H1 (cell line): ENCODE measurements at regions not wholly inside any gene's neighbourhood (a gene's known extent, or its start where the extent isn't known, plus 50 kb on each side); places are given as distances from the start of the nearest gene placed in this dataset.

ENCODE experiments used
- CTCF ChIA-PET: fragments of 300-600 bp; sonication (Branson Sonifier 250); formaldehyde crosslinking; loops from one replicate; lab custom pipeline; 2021; ENCODE audit not compliant: partially characterized antibody; lab: Charles Lee
- POLR2A ChIA-PET: fragments of 300-600 bp; sonication (Branson Sonifier 250); formaldehyde crosslinking; loops from one replicate; lab custom pipeline; 2021; ENCODE audit warnings: inconsistent platforms; ENCODE audit not compliant: partially characterized antibody; lab: Charles Lee
- DNase-seq, 2 experiments: peaks; one replicate each; pipeline versions ENCODE4 v3.0.0 to v3.0.0-alpha.2; 2010 to 2022; ENCODE audit warnings: low spot score in 2 of 2, low read depth in 1 of 2, mixed read lengths in 1 of 2
- FAIRE-seq: peaks from 2 replicates; lab custom pipeline; 2011; peaks lifted over from hg19 to GRCh38; lab: Jason Lieb, UNC
- H2AFZ ChIP-seq: 2 replicates; pipeline ENCODE4 v1.8.1; 2012; ENCODE audit warnings: low read length, inconsistent platforms
- H2AK5ac ChIP-seq: 2 replicates; pipeline ENCODE4 v1.6.1; 2013; ENCODE audit warnings: low read depth, low read length
- H2BK120ac ChIP-seq: replicated peaks from 2 replicates; pipeline ENCODE3; 2013; ENCODE audit warnings: low read depth, low read length, inconsistent platforms
- H2BK12ac ChIP-seq: 2 replicates; pipeline ENCODE4 v1.6.1; 2013; ENCODE audit warnings: low read depth, low read length
- H2BK15ac ChIP-seq: 2 replicates; pipeline ENCODE4 v1.6.1; 2013; ENCODE audit warnings: low read length
- H2BK20ac ChIP-seq: 2 replicates; pipeline ENCODE4 v1.6.1; 2013; ENCODE audit warnings: low read length
- H2BK5ac ChIP-seq: 2 replicates; pipeline ENCODE4 v1.6.1; 2013; ENCODE audit warnings: low read depth, low read length
- H3K14ac ChIP-seq: 2 replicates; pipeline ENCODE4 v1.6.1; 2013; ENCODE audit warnings: inconsistent platforms; ENCODE audit not compliant: insufficient read length
- H3K18ac ChIP-seq: 2 replicates; pipeline ENCODE4 v1.6.1; 2013; ENCODE audit warnings: low read length; ENCODE audit errors: extremely low read depth
- H3K23ac ChIP-seq: 2 replicates; pipeline ENCODE4 v1.6.1; 2013; ENCODE audit warnings: inconsistent platforms; ENCODE audit not compliant: insufficient read length
- H3K23me2 ChIP-seq: 2 replicates; pipeline ENCODE4 v1.6.1; 2013; ENCODE audit warnings: low read depth, low read length
- H3K27ac ChIP-seq: 2 replicates; pipeline ENCODE4 v1.6.1; 2011; ENCODE audit warnings: low read depth, low read length, inconsistent platforms
- H3K27me3 ChIP-seq, 4 experiments: replicated peaks in 1 of 4; 1 replicate in 1 of 4; 2 replicates in 3 of 4; pipeline versions ENCODE4 v1.6.1 to v1.8.1; 2011 to 2013; ENCODE audit warnings: low read length in 3 of 4, mild to moderate bottlenecking in 3 of 4, inconsistent platforms in 2 of 4, mixed read lengths in 2 of 4, moderate library complexity in 1 of 4; ENCODE audit not compliant: control insufficient read depth in 3 of 4, insufficient read depth in 3 of 4; ENCODE audit errors: extremely low read depth in 1 of 4
- H3K36me3 ChIP-seq, 4 experiments: 2 replicates each; pipeline versions ENCODE4 v1.6.1 to v1.8.1; 2011 to 2013; ENCODE audit warnings: mild to moderate bottlenecking in 4 of 4, low read length in 3 of 4, moderate library complexity in 2 of 4, control low read depth in 1 of 4, inconsistent platforms in 1 of 4; ENCODE audit not compliant: insufficient read depth in 4 of 4, control insufficient read depth in 2 of 4
- H3K4ac ChIP-seq: replicated peaks from 2 replicates; pipeline ENCODE3; 2013; ENCODE audit warnings: low read length, low read depth, mixed read lengths, inconsistent platforms; ENCODE audit not compliant: insufficient read length
- H3K4me1 ChIP-seq, 4 experiments: replicated peaks in 1 of 4; 1 replicate in 1 of 4; 2 replicates in 3 of 4; pipeline versions ENCODE4 v1.6.1 to v1.8.1; 2011 to 2013; ENCODE audit warnings: low read length in 3 of 4, inconsistent platforms in 2 of 4, mixed read lengths in 1 of 4; ENCODE audit not compliant: insufficient read depth in 4 of 4, control insufficient read depth in 3 of 4
- H3K4me2 ChIP-seq, 2 experiments: 2 replicates each; pipeline versions ENCODE4 v1.6.1 to v1.8.1; 2011 to 2013; ENCODE audit warnings: low read depth in 2 of 2, low read length in 2 of 2, control low read depth in 1 of 2, inconsistent platforms in 1 of 2, mild to moderate bottlenecking in 1 of 2; ENCODE audit not compliant: insufficient read depth in 1 of 2
- H3K4me3 ChIP-seq, 4 experiments: fragments of 200-600, 300-600 bp in 1 of 4; sonication (generic), shearing (Covaris generic), sonication (Bioruptor Twin) in 1 of 4; 2 replicates each; pipeline versions ENCODE4 v1.5.1 to v1.8.1; 2011 to 2016; ENCODE audit warnings: low read length in 4 of 4, low read depth in 3 of 4, control low read depth in 2 of 4, inconsistent platforms in 2 of 4, mild to moderate bottlenecking in 2 of 4, mixed read lengths in 1 of 4, moderate library complexity in 1 of 4; ENCODE audit not compliant: insufficient read depth in 2 of 4; ENCODE audit errors: extremely low read depth in 1 of 4
- H3K56ac ChIP-seq: replicated peaks from 2 replicates; pipeline ENCODE3; 2013; ENCODE audit warnings: low read depth, mild to moderate bottlenecking, mixed read lengths, low read length, inconsistent platforms; ENCODE audit not compliant: insufficient read length
- H3K79me1 ChIP-seq: 2 replicates; pipeline ENCODE4 v1.6.1; 2013; ENCODE audit warnings: low read depth, low read length, control low read depth
- H3K79me2 ChIP-seq, 2 experiments: 2 replicates each; pipeline versions ENCODE4 v1.6.1 to v1.8.1; 2012 to 2013; ENCODE audit warnings: low read length in 2 of 2, mild to moderate bottlenecking in 2 of 2, inconsistent platforms in 1 of 2; ENCODE audit not compliant: insufficient read depth in 2 of 2, control insufficient read depth in 1 of 2
- H3K9ac ChIP-seq, 4 experiments: replicated peaks in 1 of 4; 1 replicate in 1 of 4; 2 replicates in 3 of 4; pipeline versions ENCODE4 v1.6.1 to v1.8.1; 2011 to 2013; ENCODE audit warnings: low read depth in 3 of 4, low read length in 3 of 4, control low read depth in 2 of 4, mild to moderate bottlenecking in 2 of 4, moderate library complexity in 2 of 4, inconsistent platforms in 1 of 4; ENCODE audit errors: extremely low read depth in 1 of 4
- H3K9me3 ChIP-seq, 2 experiments: 2 replicates each; pipeline versions ENCODE4 v1.6.1 to v1.8.1; 2012 to 2013; ENCODE audit warnings: mild to moderate bottlenecking in 2 of 2, moderate library complexity in 2 of 2, control low read depth in 1 of 2, inconsistent platforms in 1 of 2, low read depth in 1 of 2, low read length in 1 of 2, mixed read lengths in 1 of 2; ENCODE audit not compliant: insufficient read depth in 2 of 2
- H4K20me1 ChIP-seq, 2 experiments: replicated peaks in 1 of 2; 2 replicates each; pipeline versions ENCODE3 to v1.8.1; 2011 to 2013; ENCODE audit warnings: inconsistent platforms in 2 of 2, low read length in 2 of 2, mild to moderate bottlenecking in 1 of 2; ENCODE audit not compliant: insufficient read depth in 2 of 2, control insufficient read depth in 1 of 2
- H4K5ac ChIP-seq: 2 replicates; pipeline ENCODE4 v1.6.1; 2013; ENCODE audit warnings: low read length, low read depth, mixed read lengths, inconsistent platforms; ENCODE audit not compliant: insufficient read length
- H4K8ac ChIP-seq: 2 replicates; pipeline ENCODE4 v1.8.0; 2013; ENCODE audit warnings: mild to moderate bottlenecking, moderate library complexity, low read length, inconsistent platforms; ENCODE audit not compliant: insufficient read depth; ENCODE audit errors: extremely low read depth
- H4K91ac ChIP-seq: replicated peaks from 2 replicates; pipeline ENCODE3; 2013; ENCODE audit warnings: low read length, mixed read lengths, inconsistent platforms; ENCODE audit not compliant: insufficient read length
- CBX5 ChIP-seq: fragments of 300-800, 300-1000 bp; sonication (generic); IDR thresholded peaks from 2 replicates; pipeline ENCODE4 v1.7.1; 2016; ENCODE audit warnings: antibody characterized with exemption, low read length, low read depth
- WGBS, 2 experiments: shearing (Covaris generic) in 1 of 2; methylation state at CpG; one replicate each; pipeline versions ENCODE4 v1.1.6 to v1.1.7; 2013 to 2015; ENCODE audit warnings: low lambda C conversion rate in 2 of 2, mixed read lengths in 2 of 2, inconsistent platforms in 1 of 2, low coverage in 1 of 2, missing lambda C conversion rate in 1 of 2; ENCODE audit not compliant: insufficient replicate concordance in 2 of 2, insufficient coverage in 1 of 2, insufficient read length in 1 of 2; ENCODE audit errors: extremely low coverage in 1 of 2, missing lambda C conversion rate in 1 of 2; 5-methylcytosine and 5-hydroxymethylcytosine counted together

- no peaks in the 10 kb centered on the region for H3K27me3 ChIP-seq
- no peaks in the 10 kb centered on the region for H3K4me1 ChIP-seq
- H3K36me3 ChIP-seq = no peaks in the 10 kb centered on the region
- H3K14ac ChIP-seq = no peak overlapping the region
- H3K4ac ChIP-seq = no peak overlapping the region
- no peaks in the 10 kb centered on the region for H3K23me2 ChIP-seq
- H2BK12ac ChIP-seq = no peak overlapping the region
- H4K8ac ChIP-seq = no peak overlapping the region
- no peak overlapping the region for H3K56ac ChIP-seq
- no peak overlapping the region for H2AFZ ChIP-seq
- no peak overlapping the region for H3K27ac ChIP-seq
- ChIA-PET POLR2A (no interaction called here), CTCF (interaction anchor here (0.8 to 1.9 kb wide), 4 partner anchors 9 to 339 kb away, joined by 3 read pairs; no protein-coding TSS in a partner anchor)
- no peak overlapping the region for H2AK5ac ChIP-seq
- 87% methylated on average over 2 of the region's 2 CpGs; no CpG with 5 or more reads in 1 of the 2 experiments for WGBS, 2 experiments
- H3K79me2 ChIP-seq = no peaks in the 10 kb centered on the region
- FAIRE-seq (no peak), DNase-seq (no peak)
- no peak overlapping the region for H3K18ac ChIP-seq
- H3K79me1 ChIP-seq = no peaks in the 10 kb centered on the region
- H3K4me3 ChIP-seq = no peak overlapping the region
- H4K20me1 ChIP-seq = no peaks in the 10 kb centered on the region
- H3K4me2 ChIP-seq = no peak overlapping the region
- no peak overlapping the region for H3K23ac ChIP-seq
- H2BK20ac ChIP-seq = no peak overlapping the region
- no peak overlapping the region for H4K91ac ChIP-seq
- H4K5ac ChIP-seq = no peak overlapping the region
- H2BK15ac ChIP-seq = no peak overlapping the region
- H2BK120ac ChIP-seq = no peak overlapping the region
- H3K9ac ChIP-seq = no peak overlapping the region
- H3K9me3 ChIP-seq = no peaks in the 10 kb centered on the region
- H2BK5ac ChIP-seq = no peak overlapping the region
- TF ChIP-seq CBX5 = no peak
These were observed 515.5 kb downstream of the C12orf50 start for GRCh38 chr12:87513536-87514280.
